Activated naive CD8-positive, alpha-beta T cell treated with anti-CD3 and anti-CD28 coated beads, Interleukin-2, amount 10 ng/mL, durations not matched to agents 7 days and 5 days (primary cell): ENCODE measurements at regions not wholly inside any gene's neighbourhood (a gene's known extent, or its start where the extent isn't known, plus 50 kb on each side); places are given as distances from the start of the nearest gene placed in this dataset.
"Not testable (repeated sequence)": the region's sequence is repeated elsewhere in the genome, so short reads cannot be mapped to it uniquely, and the experiment has no call there.

Experiments used
- ATAC-seq: fragments of 150-1000 bp; cut with Tn5 transposase; one replicate; pipeline ENCODE4 v1.10.0; 2021; ENCODE audit warnings: low read depth, moderate library complexity
- POLR2A ChIA-PET: fragments of 350-600 bp; sonication (Branson Sonifier 250); formaldehyde crosslinking; loops from one replicate; lab custom pipeline; 2021; ENCODE audit warnings: antibody characterized with exemption; lab: Charles Lee
- DNase-seq: peaks from one replicate; pipeline ENCODE4 v3.0.0; 2021
- H3K27ac Mint-ChIP-seq: one replicate; pipeline ENCODE4 v1.8.0; 2022; ENCODE audit warnings: mild to moderate bottlenecking, mixed read lengths
- H3K27me3 Mint-ChIP-seq: one replicate; pipeline ENCODE4 v1.8.0; 2022; ENCODE audit warnings: mild to moderate bottlenecking, moderate library complexity, mixed read lengths
- H3K36me3 Mint-ChIP-seq: one replicate; pipeline ENCODE4 v1.8.0; 2021; ENCODE audit warnings: mild to moderate bottlenecking, mixed read lengths
- H3K4me1 Mint-ChIP-seq: one replicate; pipeline ENCODE4 v1.8.0; 2021; ENCODE audit warnings: mixed read lengths
- H3K4me3 Mint-ChIP-seq: one replicate; pipeline ENCODE4 v1.8.0; 2022; ENCODE audit warnings: mild to moderate bottlenecking, moderate library complexity, mixed read lengths
- H3K9me3 Mint-ChIP-seq: one replicate; pipeline ENCODE4 v1.8.0; 2021; ENCODE audit warnings: mixed read lengths

GRCh38 chr2:62654876-62655359 is 50.6 kb upstream of the EHBP1 start:
- Mint-ChIP-seq H3K4me1 (no peaks in the 10 kb centered on the region), H3K9me3 (peaks cover 3% of the 10 kb centered on the region), H3K27ac (no peak overlapping the region), H3K27me3 (no peaks in the 10 kb centered on the region), H3K4me3 (no peak overlapping the region), H3K36me3 (no peaks in the 10 kb centered on the region)
- ATAC-seq (no peak), DNase-seq (no peak)
- POLR2A ChIA-PET: no interaction called here

GRCh38 chr2:62654423-62654791 is 51.1 kb upstream of the EHBP1 start:
- Mint-ChIP-seq H3K4me3 (no peak overlapping the region), H3K36me3 (no peaks in the 10 kb centered on the region), H3K4me1 (no peaks in the 10 kb centered on the region), H3K9me3 (peaks cover 3% of the 10 kb centered on the region), H3K27me3 (no peaks in the 10 kb centered on the region), H3K27ac (no peak overlapping the region)
- POLR2A ChIA-PET: no interaction called here
- ATAC-seq (no peak), DNase-seq (no peak)

GRCh38 chr2:62653582-62654422 is 51.7 kb upstream of the EHBP1 start:
- Mint-ChIP-seq H3K27me3 (peaks cover 2% of the 10 kb centered on the region), H3K27ac (no peak overlapping the region), H3K4me3 (no peak overlapping the region), H3K36me3 (no peaks in the 10 kb centered on the region), H3K4me1 (no peaks in the 10 kb centered on the region), H3K9me3 (peaks cover 3% of the 10 kb centered on the region)
- POLR2A ChIA-PET: no interaction called here
- DNase-seq (no peak), ATAC-seq (no peak)

DNA sequence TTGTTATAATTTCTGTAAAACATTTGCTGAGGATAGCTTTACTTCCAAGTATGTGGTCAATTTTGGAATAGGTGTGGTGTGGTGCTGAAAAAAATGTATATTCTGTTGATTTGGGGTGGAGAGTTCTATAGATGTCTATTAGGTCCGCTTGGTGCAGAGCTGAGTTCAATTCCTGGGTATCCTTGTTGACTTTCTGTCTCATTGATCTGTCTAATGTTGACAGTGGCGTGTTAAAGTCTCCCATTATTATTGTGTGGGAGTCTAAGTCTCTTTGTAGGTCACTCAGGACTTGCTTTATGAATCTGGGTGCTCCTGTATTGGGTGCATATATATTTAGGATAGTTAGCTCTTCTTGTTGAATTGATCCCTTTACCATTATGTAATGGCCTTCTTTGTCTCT is 56.4 kb upstream of the EHBP1 start:
- not testable (repeated sequence) for H3K9me3 Mint-ChIP-seq, H3K27ac Mint-ChIP-seq, ATAC-seq, DNase-seq, H3K4me3 Mint-ChIP-seq, H3K36me3 Mint-ChIP-seq, H3K4me1 Mint-ChIP-seq, H3K27me3 Mint-ChIP-seq
- POLR2A ChIA-PET: interaction anchor here (0.6 kb wide), 1 partner anchor 674 kb away, joined by 9 read pairs; no protein-coding TSS in a partner anchor

DNA sequence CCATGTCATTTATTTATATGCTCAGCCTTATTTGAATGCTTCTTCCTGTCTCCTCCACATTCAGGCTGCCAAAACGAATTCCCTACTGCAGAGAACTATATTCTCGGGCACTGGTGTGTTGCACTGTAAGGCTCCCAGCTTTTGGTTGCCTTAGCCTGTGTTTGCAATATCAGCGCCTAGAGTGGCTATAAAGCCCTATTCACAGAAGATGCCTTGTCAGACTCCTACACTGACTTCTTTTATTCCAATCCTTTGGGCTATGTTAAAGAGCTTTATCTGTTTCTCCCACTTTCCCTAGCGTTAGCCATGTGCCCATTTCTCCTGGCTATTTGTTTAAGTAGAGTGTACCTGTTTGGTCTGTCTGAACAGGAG is 62.4 kb upstream of the EHBP1 start:
- no peak overlapping the region for H3K27ac Mint-ChIP-seq
- no peaks in the 10 kb centered on the region for H3K4me1 Mint-ChIP-seq
- H3K9me3 Mint-ChIP-seq: peaks cover 2% of the 10 kb centered on the region
- ATAC-seq (no peak), DNase-seq (no peak)
- peaks cover 7% of the 10 kb centered on the region for H3K27me3 Mint-ChIP-seq
- POLR2A ChIA-PET: no interaction called here
- no peak overlapping the region for H3K4me3 Mint-ChIP-seq
- no peaks in the 10 kb centered on the region for H3K36me3 Mint-ChIP-seq

DNA sequence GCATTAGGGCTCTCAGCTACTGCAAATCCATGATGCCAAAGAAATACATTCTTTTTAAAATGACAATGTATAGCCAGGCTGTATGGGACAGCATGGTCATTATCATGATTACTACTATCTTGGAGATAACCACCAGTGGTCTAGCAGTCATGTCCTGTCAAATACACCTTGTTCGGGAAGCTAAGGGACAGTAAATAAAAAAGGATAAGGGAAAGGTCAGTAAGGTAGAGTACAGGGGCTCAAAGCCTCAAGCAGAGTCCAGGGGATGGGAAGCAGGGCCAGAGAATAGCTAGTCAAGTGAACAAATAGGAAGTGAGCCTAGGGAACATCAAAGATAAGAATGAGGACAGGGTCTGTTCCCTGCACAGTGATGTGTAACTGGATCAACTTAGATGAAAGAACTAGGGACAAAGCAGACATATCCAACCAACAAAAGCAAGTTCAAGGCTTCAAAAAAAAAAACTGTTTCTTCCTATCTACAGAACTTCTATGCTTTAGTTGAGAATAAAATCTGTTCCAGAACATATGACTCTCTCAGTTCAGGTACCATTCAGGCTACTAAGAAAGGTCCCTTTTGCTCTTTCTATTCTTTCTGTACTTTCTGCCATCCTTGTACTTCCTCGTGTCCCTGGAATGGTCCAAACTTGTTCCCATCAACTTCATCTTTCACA is 62.9 kb upstream of the EHBP1 start:
- Mint-ChIP-seq H3K27ac (no peak overlapping the region), H3K4me3 (no peak overlapping the region)

GRCh38 chr2:62641936-62642335 is 63.6 kb upstream of the EHBP1 start:
- no peak overlapping the region for H3K27ac Mint-ChIP-seq
- no peak for DNase-seq
- peaks cover 9% of the 10 kb centered on the region for H3K27me3 Mint-ChIP-seq
- no peak for ATAC-seq
- H3K4me3 Mint-ChIP-seq: no peak overlapping the region
- no peaks in the 10 kb centered on the region for H3K36me3 Mint-ChIP-seq
- POLR2A ChIA-PET: no interaction called here
- H3K9me3 Mint-ChIP-seq: peaks cover 4% of the 10 kb centered on the region
- no peaks in the 10 kb centered on the region for H3K4me1 Mint-ChIP-seq

More for the DNA sequence above, 62.9 kb upstream of the EHBP1 start:
- Mint-ChIP-seq H3K4me1 (no peaks in the 10 kb centered on the region), H3K36me3 (no peaks in the 10 kb centered on the region), H3K9me3 (peaks cover 2% of the 10 kb centered on the region), H3K27me3 (peaks cover 7% of the 10 kb centered on the region)
- POLR2A ChIA-PET: no interaction called here
- DNase-seq (no peak), ATAC-seq (no peak)

- H3K27me3 Mint-ChIP-seq: peaks cover 9% of the 10 kb centered on the region
- POLR2A ChIA-PET: no interaction called here
- no peaks in the 10 kb centered on the region for H3K4me1 Mint-ChIP-seq
- no peak overlapping the region for H3K4me3 Mint-ChIP-seq
- ATAC-seq (no peak), DNase-seq (no peak)
- peaks cover 5% of the 10 kb centered on the region for H3K9me3 Mint-ChIP-seq
- no peak overlapping the region for H3K27ac Mint-ChIP-seq
- no peaks in the 10 kb centered on the region for H3K36me3 Mint-ChIP-seq
These were observed 64.1 kb upstream of the EHBP1 start for GRCh38 chr2:62641410-62641843.

DNA sequence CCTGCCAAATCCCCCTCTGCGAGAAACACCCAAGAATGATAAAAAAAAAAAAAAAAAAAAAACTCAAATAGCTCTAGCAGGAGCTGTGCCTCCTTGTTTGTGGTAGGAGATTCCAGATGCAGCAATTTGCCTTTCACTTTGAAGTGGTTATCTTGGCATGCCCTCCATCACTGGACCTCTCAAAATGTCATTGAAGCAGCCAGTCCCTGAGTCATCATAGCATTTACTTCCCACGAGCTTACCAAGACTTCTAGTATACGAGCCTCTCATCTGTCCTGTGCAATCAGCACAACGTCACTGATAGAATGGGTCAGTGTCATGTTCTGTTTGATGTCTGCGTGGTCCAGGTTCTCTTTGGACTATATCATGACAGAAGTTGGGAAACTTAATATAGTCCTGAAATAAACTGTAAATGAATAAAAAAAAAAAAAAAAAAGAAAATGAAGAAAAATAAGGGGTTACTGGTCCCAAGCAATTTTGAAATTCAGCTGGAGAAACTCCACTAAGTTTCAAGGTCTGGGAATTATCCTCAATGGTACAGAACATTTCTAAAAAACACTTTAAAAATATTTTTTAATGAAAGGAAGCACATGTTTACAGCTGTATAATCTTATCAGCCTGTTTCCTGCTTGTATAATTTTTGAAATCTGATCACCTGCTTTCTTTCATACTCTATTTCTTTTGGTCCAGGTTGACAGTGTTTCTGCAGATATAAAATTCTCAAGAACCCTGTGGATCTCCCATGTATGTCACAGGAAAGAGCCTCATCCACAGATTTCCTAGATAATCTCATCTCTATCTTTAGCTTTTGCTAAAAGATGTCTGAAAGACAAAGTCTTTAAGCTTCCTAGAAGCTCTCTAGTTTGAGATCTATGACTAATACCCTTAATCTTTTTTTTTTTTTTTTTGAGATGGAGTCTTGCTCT is 74.1 kb upstream of the EHBP1 start:
- H3K36me3 Mint-ChIP-seq: no peaks in the 10 kb centered on the region
- POLR2A ChIA-PET: no interaction called here
- H3K4me3 Mint-ChIP-seq: no peak overlapping the region
- H3K9me3 Mint-ChIP-seq: peaks cover 7% of the 10 kb centered on the region
- DNase-seq (no peak), ATAC-seq (no peak)
- no peak overlapping the region for H3K27ac Mint-ChIP-seq
- no peaks in the 10 kb centered on the region for H3K4me1 Mint-ChIP-seq
- peaks cover 1% of the 10 kb centered on the region for H3K27me3 Mint-ChIP-seq

- POLR2A ChIA-PET, H3K9me3 Mint-ChIP-seq, ATAC-seq: not testable (repeated sequence)
These were observed 75.3 kb upstream of the EHBP1 start for GRCh38 chr2:62630206-62630605.

GRCh38 chr2:62629310-62629709 is 76.2 kb upstream of the EHBP1 start:
- POLR2A ChIA-PET, H3K4me1 Mint-ChIP-seq, H3K36me3 Mint-ChIP-seq, DNase-seq, ATAC-seq, H3K27me3 Mint-ChIP-seq, H3K9me3 Mint-ChIP-seq, H3K27ac Mint-ChIP-seq, H3K4me3 Mint-ChIP-seq: not testable (repeated sequence)

More at GRCh38 chr2:62630206-62630605, 75.3 kb upstream of the EHBP1 start:
- H3K36me3 Mint-ChIP-seq, H3K27ac Mint-ChIP-seq, DNase-seq, H3K4me1 Mint-ChIP-seq, H3K27me3 Mint-ChIP-seq, H3K4me3 Mint-ChIP-seq: not testable (repeated sequence)

GRCh38 chr2:62627667-62628066 is 77.8 kb upstream of the EHBP1 start:
- Mint-ChIP-seq H3K36me3 (no peaks in the 10 kb centered on the region), H3K27me3 (peaks cover 4% of the 10 kb centered on the region), H3K9me3 (no peaks in the 10 kb centered on the region), H3K4me1 (no peaks in the 10 kb centered on the region), H3K27ac (no peak overlapping the region), H3K4me3 (no peak overlapping the region)
- ATAC-seq: no peak
- POLR2A ChIA-PET: no interaction called here
- no peak for DNase-seq

GRCh38 chr2:62624855-62625254 is 80.7 kb upstream of the EHBP1 start:
- ATAC-seq (no peak), DNase-seq (no peak)
- POLR2A ChIA-PET: no interaction called here
- H3K9me3 Mint-ChIP-seq: peaks cover 4% of the 10 kb centered on the region
- no peak overlapping the region for H3K4me3 Mint-ChIP-seq
- H3K4me1 Mint-ChIP-seq: no peaks in the 10 kb centered on the region
- H3K36me3 Mint-ChIP-seq: no peaks in the 10 kb centered on the region
- H3K27ac Mint-ChIP-seq: no peak overlapping the region
- H3K27me3 Mint-ChIP-seq: peaks cover 7% of the 10 kb centered on the region
